IMR-90 (cell line): ENCODE measurements at regions not wholly inside any gene's neighbourhood (a gene's known extent, or its start where the extent isn't known, plus 50 kb on each side); places are given as distances from the start of the nearest gene placed in this dataset.

Experiments
- ATAC-seq: fragments of 200-7000 bp; cut with Tn5 transposase; 2 replicates; pipeline ENCODE4 v1.9.1; 2020; ENCODE audit warnings: low read depth, mild to moderate bottlenecking, moderate library complexity
- BruUV-seq: library from RNA; stranded (reverse); fragments of 400-500 nt; replicated peaks from 2 replicates; lab custom pipeline; 2021; lab: Mats Ljungman, UMichigan
- CTCF ChIA-PET: fragments of 300-600 bp; formaldehyde crosslinking; extraction: SDS; loops from one replicate; lab custom pipeline; 2021; ENCODE audit warnings: antibody characterized with exemption; lab: Yijun Ruan, JAX
- POLR2A ChIA-PET: fragments of 300-600 bp; sonication (Branson Sonifier 250); formaldehyde crosslinking; loops from one replicate; lab custom pipeline; 2022; ENCODE audit warnings: antibody characterized with exemption; ENCODE audit not compliant: unreplicated experiment; lab: Charles Lee
- DNase-seq: peaks from one replicate; pipeline ENCODE4 v3.0.0; 2013
- H2AFZ ChIP-seq: replicated peaks from 2 replicates; pipeline ENCODE3; 2013; ENCODE audit warnings: low read length, mild to moderate bottlenecking; ENCODE audit not compliant: poor library complexity
- H2AK5ac ChIP-seq: 2 replicates; pipeline ENCODE4 v1.6.1; 2013; ENCODE audit warnings: low read depth, low read length, inconsistent platforms
- H2AK9ac ChIP-seq: replicated peaks from 2 replicates; pipeline ENCODE3; 2013; ENCODE audit warnings: mild to moderate bottlenecking, low read depth, low read length, moderate library complexity; ENCODE audit not compliant: poor library complexity
- H2BK120ac ChIP-seq: 2 replicates; pipeline ENCODE4 v1.6.1; 2013; ENCODE audit warnings: low read depth, low read length, inconsistent platforms
- H2BK15ac ChIP-seq: 3 replicates; pipeline ENCODE4 v1.6.1; 2013; ENCODE audit warnings: low read depth, low read length, inconsistent platforms
- H2BK20ac ChIP-seq: 2 replicates; pipeline ENCODE4 v1.6.1; 2013; ENCODE audit warnings: low read depth, mild to moderate bottlenecking, inconsistent platforms, low read length, moderate library complexity
- H2BK5ac ChIP-seq: 2 replicates; pipeline ENCODE4 v1.6.1; 2013; ENCODE audit warnings: mild to moderate bottlenecking, low read depth, low read length, inconsistent platforms; ENCODE audit not compliant: poor library complexity, severe bottlenecking
- H3K14ac ChIP-seq: replicated peaks from 2 replicates; pipeline ENCODE4 v1.6.1; 2013; ENCODE audit warnings: low read depth, low read length, inconsistent platforms
- H3K18ac ChIP-seq: 2 replicates; pipeline ENCODE4 v1.6.1; 2013; ENCODE audit warnings: low read depth, low read length, control low read depth
- H3K23ac ChIP-seq: 2 replicates; pipeline ENCODE4 v1.6.1; 2013; ENCODE audit warnings: low read depth, low read length, inconsistent platforms
- H3K27ac ChIP-seq: 2 replicates; pipeline ENCODE4 v1.5.1; 2013; ENCODE audit warnings: mild to moderate bottlenecking, control low read depth, low read length; ENCODE audit not compliant: insufficient read depth
- H3K27me3 ChIP-seq: 2 replicates; pipeline ENCODE4 v1.6.1; 2013; ENCODE audit warnings: low read length; ENCODE audit not compliant: control insufficient read depth, insufficient read depth
- H3K36me3 ChIP-seq: 2 replicates; pipeline ENCODE4 v1.6.1; 2013; ENCODE audit warnings: low read length, mixed read lengths; ENCODE audit not compliant: control insufficient read depth, insufficient read depth
- H3K4ac ChIP-seq: 2 replicates; pipeline ENCODE4 v1.6.1; 2013; ENCODE audit warnings: low read depth, low read length, inconsistent platforms
- H3K4me1 ChIP-seq: 2 replicates; pipeline ENCODE4 v1.6.1; 2013; ENCODE audit warnings: low read length, mixed read lengths; ENCODE audit not compliant: control insufficient read depth, insufficient read depth
- H3K4me2 ChIP-seq: 2 replicates; pipeline ENCODE4 v1.6.1; 2013; ENCODE audit warnings: low read depth, mild to moderate bottlenecking, control low read depth, low read length, moderate library complexity
- H3K4me3 ChIP-seq: 2 replicates; pipeline ENCODE4 v1.5.1; 2013; ENCODE audit warnings: low read depth, mild to moderate bottlenecking, control low read depth, low read length, moderate library complexity; ENCODE audit not compliant: insufficient read depth
- H3K56ac ChIP-seq: 2 replicates; pipeline ENCODE4 v1.6.1; 2013; ENCODE audit warnings: low read length, inconsistent platforms; ENCODE audit not compliant: insufficient read depth; ENCODE audit errors: extremely low read depth
- H3K79me1 ChIP-seq, 2 experiments: 2 replicates each; pipeline ENCODE4 v1.6.1; 2013; ENCODE audit warnings: low read length in 2 of 2, inconsistent platforms in 1 of 2, low read depth in 1 of 2
- H3K9ac ChIP-seq: 2 replicates; pipeline ENCODE4 v1.6.1; 2013; ENCODE audit warnings: low read depth, low read length, control low read depth
- H3K9me1 ChIP-seq: 2 replicates; pipeline ENCODE4 v1.6.1; 2013; ENCODE audit warnings: low read length, inconsistent platforms; ENCODE audit not compliant: insufficient read depth
- H3K9me3 ChIP-seq: 2 replicates; pipeline ENCODE4 v1.6.1; 2013; ENCODE audit warnings: low read length; ENCODE audit not compliant: control insufficient read depth, insufficient read depth
- H4K20me1 ChIP-seq: 2 replicates; pipeline ENCODE4 v1.6.1; 2013; ENCODE audit warnings: low read length, inconsistent platforms; ENCODE audit not compliant: insufficient read depth
- H4K5ac ChIP-seq: 2 replicates; pipeline ENCODE4 v1.6.1; 2013; ENCODE audit warnings: mild to moderate bottlenecking, low read depth, low read length, control low read depth
- H4K8ac ChIP-seq, 2 experiments: 2 replicates each; pipeline ENCODE4 v1.6.1; 2013; ENCODE audit warnings: low read depth in 2 of 2, low read length in 2 of 2, control low read depth in 1 of 2, inconsistent platforms in 1 of 2
- H4K91ac ChIP-seq: 2 replicates; pipeline ENCODE4 v1.6.1; 2013; ENCODE audit warnings: low read depth, low read length, inconsistent platforms; ENCODE audit not compliant: insufficient read depth
- BHLHE40 ChIP-seq: fragments of 150-350 bp; IDR thresholded peaks from 2 replicates; pipeline ENCODE4 v1.6.1; 2016; ENCODE audit warnings: mild to moderate bottlenecking, low read depth, low read length
- CEBPB ChIP-seq: IDR thresholded peaks from 2 replicates; pipeline ENCODE4 v1.6.1; 2012; ENCODE audit warnings: low read depth, low read length, improper control_type of control experiment
- CHD1 ChIP-seq: IDR thresholded peaks from 2 replicates; pipeline ENCODE4 v1.6.1; 2012; ENCODE audit warnings: low read depth, low read length, improper control_type of control experiment
- CTCF ChIP-seq: conservative IDR thresholded peaks from 2 replicates; pipeline ENCODE4 v1.5.1; 2012; ENCODE audit warnings: mild to moderate bottlenecking, low read depth, low read length, improper control_type of control experiment
- ELK1 ChIP-seq: fragments of 150-350 bp; IDR thresholded peaks from 2 replicates; pipeline ENCODE4 v1.6.1; 2016; ENCODE audit warnings: low read depth, mild to moderate bottlenecking, low read length, moderate library complexity, borderline replicate concordance
- FOS ChIP-seq: fragments of 150-350 bp; IDR thresholded peaks from 2 replicates; pipeline ENCODE4 v1.6.1; 2016; ENCODE audit warnings: low read depth, low read length
- MAFK ChIP-seq: IDR thresholded peaks from 2 replicates; pipeline ENCODE4 v1.6.1; 2012; ENCODE audit warnings: low read depth, low read length, improper control_type of control experiment
- MAZ ChIP-seq: IDR thresholded peaks from 2 replicates; pipeline ENCODE4 v1.6.1; 2012; ENCODE audit warnings: low read depth, mild to moderate bottlenecking, low read length, improper control_type of control experiment, moderate library complexity, borderline replicate concordance
- MXI1 ChIP-seq: IDR thresholded peaks from 2 replicates; pipeline ENCODE4 v1.6.1; 2012; ENCODE audit warnings: low read depth, mild to moderate bottlenecking, low read length, moderate library complexity, borderline replicate concordance
- NFE2L2 ChIP-seq: fragments of 150-350 bp; IDR thresholded peaks from 2 replicates; pipeline ENCODE4 v1.6.1; 2016; ENCODE audit warnings: low read depth, mild to moderate bottlenecking, low read length
- POLR2A ChIP-seq: IDR thresholded peaks from 2 replicates; pipeline ENCODE4 v1.6.1; 2012; ENCODE audit warnings: mild to moderate bottlenecking, low read depth, low read length
- RAD21 ChIP-seq: IDR thresholded peaks from 2 replicates; pipeline ENCODE4 v1.6.1; 2012; ENCODE audit warnings: low read length, improper control_type of control experiment
- RCOR1 ChIP-seq: IDR thresholded peaks from 2 replicates; pipeline ENCODE4 v1.6.1; 2012; ENCODE audit warnings: mild to moderate bottlenecking, low read length, improper control_type of control experiment; ENCODE audit not compliant: insufficient replicate concordance
- RFX5 ChIP-seq: IDR thresholded peaks from 2 replicates; pipeline ENCODE4 v1.8.0; 2012; ENCODE audit warnings: low read depth, mild to moderate bottlenecking, low read length, moderate library complexity
- SMC3 ChIP-seq: fragments of 150-350 bp; IDR thresholded peaks from 2 replicates; pipeline ENCODE4 v1.6.1; 2016; ENCODE audit warnings: low read depth, mild to moderate bottlenecking, antibody characterized with exemption, low read length, moderate library complexity
- USF2 ChIP-seq: fragments of 150-350 bp; IDR thresholded peaks from 2 replicates; pipeline ENCODE4 v1.6.1; 2017; ENCODE audit warnings: mild to moderate bottlenecking, antibody characterized with exemption, low read length, low read depth
- WGBS, 2 experiments: methylation state at CpG; one replicate each; pipeline versions ENCODE4 v1.1.5 to v1.1.7; 2013; ENCODE audit warnings: missing lambda C conversion rate in 2 of 2; ENCODE audit not compliant: insufficient read length in 1 of 2; ENCODE audit errors: extremely low coverage in 2 of 2; 5-methylcytosine and 5-hydroxymethylcytosine counted together
- dilution Hi-C: fragments of 300-500 bp; cut with HindIII; formaldehyde crosslinking; loops from one replicate; pipeline ENCODE4 v1.14.3; 2018; ENCODE audit warnings: low sequenced_read_pairs; ENCODE audit not compliant: unreplicated experiment
- in situ Hi-C: fragments of 300-500 bp; cut with MboI; formaldehyde crosslinking; loops from 3 replicates; pipeline ENCODE4 v1.14.3; 2019; ENCODE audit warnings: low sequenced_read_pairs, inconsistent platforms, mixed read lengths
- intact Hi-C: fragments of 100-400 bp; cut with micrococcal nuclease; formaldehyde crosslinking; loops from 2 replicates; pipeline ENCODE4 v1.10.0; 2022

- Histone ChIP-seq H3K36me3 (no peaks in the 10 kb centered on the region), H3K4me1 (no peaks in the 10 kb centered on the region), H2AK9ac (no peak overlapping the region), H3K79me1 (no peaks in the 10 kb centered on the region), H3K4ac (no peak overlapping the region), H3K9me3 (no peaks in the 10 kb centered on the region), H2BK120ac (no peak overlapping the region), H4K20me1 (no peaks in the 10 kb centered on the region), H2AK5ac (no peak overlapping the region), H2BK5ac (no peak overlapping the region), H3K4me3 (no peak overlapping the region), H2AFZ (no peak overlapping the region), H3K14ac (no peak overlapping the region), H3K23ac (no peak overlapping the region), H4K5ac (no peak overlapping the region), H3K27me3 (no peaks in the 10 kb centered on the region), H3K27ac (no peak overlapping the region), H2BK20ac (no peak overlapping the region), H4K91ac (no peak overlapping the region), H3K9me1 (no peaks in the 10 kb centered on the region), H4K8ac (no peak overlapping the region), H3K9ac (no peak overlapping the region), H3K18ac (no peak overlapping the region), H3K56ac (no peak overlapping the region), H3K4me2 (no peak overlapping the region), H2BK15ac (no peak overlapping the region)
- dilution Hi-C loops (no loop called here), intact Hi-C loops (no loop called here), in situ Hi-C loops (no loop called here)
- ChIA-PET POLR2A (no interaction called here), CTCF (no interaction called here)
- no peak for TF ChIP-seq POLR2A
- no peak for TF ChIP-seq CHD1
- TF ChIP-seq ELK1: no peak
- no peak for TF ChIP-seq MXI1
- TF ChIP-seq RFX5: no peak
- TF ChIP-seq BHLHE40: no peak
- no peak for TF ChIP-seq MAFK
- no peak for TF ChIP-seq SMC3
- TF ChIP-seq MAZ: no peak
- TF ChIP-seq CEBPB: no peak
- no peak for TF ChIP-seq NFE2L2
- TF ChIP-seq RCOR1: no peak
- TF ChIP-seq FOS: no peak
- no peak for TF ChIP-seq CTCF
- TF ChIP-seq USF2: no peak
- no peak for TF ChIP-seq RAD21
- ATAC-seq (no peak), DNase-seq (no peak)
- BruUV-seq: no TSS peak
- WGBS, 2 experiments: no CpG with 5 or more reads among the region's 1 CpG
Observed at GRCh38 chr1:79177844-79178243, 171.3 kb upstream of the ADGRL4 start.
